Parathyroid adenoma (tissue), 2 donors: ENCODE measurements at regions not wholly inside any gene's neighbourhood (a gene's known extent, or its start where the extent isn't known, plus 50 kb on each side); places are given as distances from the start of the nearest gene placed in this dataset.

Experiments used
- H2AFZ ChIP-seq: fragments of 300-600 bp; sonication (generic); one replicate; pipeline ENCODE4 v1.7.0; 2017; ENCODE audit warnings: antibody characterized with exemption, mild to moderate bottlenecking
- H3K27ac ChIP-seq: fragments of 300-600 bp; sonication (generic); one replicate; pipeline ENCODE4 v1.7.0; 2017
- H3K27me3 ChIP-seq: fragments of 300-600 bp; sonication (generic); one replicate; pipeline ENCODE4 v1.7.0; 2017; ENCODE audit warnings: low read length; ENCODE audit not compliant: control insufficient read depth, insufficient read depth
- H3K36me3 ChIP-seq: fragments of 300-600 bp; sonication (generic); one replicate; pipeline ENCODE4 v1.7.0; 2017; ENCODE audit warnings: low read length; ENCODE audit not compliant: control insufficient read depth, insufficient read depth
- H3K4me1 ChIP-seq: fragments of 300-600 bp; sonication (generic); one replicate; pipeline ENCODE4 v1.7.0; 2017; ENCODE audit warnings: control low read depth
- H3K4me2 ChIP-seq: fragments of 300-600 bp; sonication (generic); one replicate; pipeline ENCODE4 v1.7.0; 2017; ENCODE audit warnings: low read length
- H3K4me3 ChIP-seq: fragments of 300-600 bp; sonication (generic); one replicate; pipeline ENCODE4 v1.7.0; 2017; ENCODE audit warnings: low read depth, low read length
- H3K79me2 ChIP-seq: fragments of 300-600 bp; sonication (generic); one replicate; pipeline ENCODE4 v1.7.0; 2017; ENCODE audit warnings: control low read depth
- H3K9ac ChIP-seq: fragments of 300-600 bp; sonication (generic); one replicate; pipeline ENCODE4 v1.7.0; 2017; ENCODE audit warnings: mild to moderate bottlenecking
- H3K9me3 ChIP-seq: fragments of 300-600 bp; sonication (generic); one replicate; pipeline ENCODE4 v1.7.0; 2017; ENCODE audit warnings: low read length; ENCODE audit not compliant: control insufficient read depth
- TF ChIP-seq, protein P1 (sequence below): fragments of 300-600 bp; sonication (generic); IDR thresholded peaks from one replicate; pipeline ENCODE4 v1.7.0; 2017; ENCODE audit warnings: antibody characterized with exemption, mild to moderate bottlenecking
- donor health status: primary hyperparathyroidism.

DNA sequence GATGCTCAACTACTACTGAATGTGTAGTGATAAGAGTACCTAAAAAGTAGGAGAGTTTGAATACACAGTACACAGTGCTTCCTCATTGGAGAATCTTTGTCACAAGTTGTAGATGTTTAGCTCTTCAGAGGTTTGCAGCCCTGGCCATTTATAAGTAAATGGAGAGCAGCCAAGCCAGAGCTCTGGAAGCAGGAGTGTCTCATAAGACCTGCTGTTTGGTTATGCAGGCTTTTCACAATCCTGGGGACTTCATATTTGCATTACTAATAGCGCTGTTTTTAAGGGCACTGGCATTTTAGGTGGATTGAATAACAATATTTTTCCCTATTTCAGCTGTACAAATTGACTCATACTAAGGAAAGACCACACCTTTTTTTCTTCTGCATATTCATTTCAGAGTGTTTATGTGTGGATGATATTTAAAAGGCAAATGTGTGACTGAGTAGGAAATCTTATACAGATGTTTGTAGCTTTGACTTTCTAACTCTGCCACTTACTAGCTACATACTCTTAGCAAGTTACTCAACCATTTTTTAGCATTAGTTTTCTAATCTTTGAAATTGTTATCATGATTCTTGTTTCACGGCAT, 730.5 kb upstream of the MAP3K7 start:
- Histone ChIP-seq H3K27me3 (no peaks in the 10 kb centered on the region), H3K9ac (no peak overlapping the region), H2AFZ (no peak overlapping the region)

DNA sequence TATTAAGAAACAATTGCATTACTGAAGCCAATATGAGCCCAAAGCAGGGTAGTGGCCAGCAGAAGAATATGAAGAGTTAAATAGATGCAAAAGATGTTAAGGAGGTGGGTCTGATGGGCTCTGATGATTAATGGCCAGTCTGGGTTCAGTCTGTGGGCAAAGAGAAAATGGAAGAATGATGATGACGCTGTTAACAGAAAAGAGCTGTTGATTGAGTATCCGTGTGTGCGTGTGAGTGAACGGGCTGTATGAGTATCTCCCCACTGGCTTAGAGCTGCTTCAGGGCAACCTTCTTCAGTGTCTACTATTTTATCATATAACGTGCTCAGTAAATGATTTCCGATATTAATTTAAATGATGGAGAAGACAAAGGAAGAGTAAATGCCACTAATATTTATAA, 723.3 kb upstream of the MAP3K7 start:
- no peaks in the 10 kb centered on the region for H3K9me3 ChIP-seq
- H3K4me3 ChIP-seq, result no peak overlapping the region
- TF ChIP-seq, protein P1, sequence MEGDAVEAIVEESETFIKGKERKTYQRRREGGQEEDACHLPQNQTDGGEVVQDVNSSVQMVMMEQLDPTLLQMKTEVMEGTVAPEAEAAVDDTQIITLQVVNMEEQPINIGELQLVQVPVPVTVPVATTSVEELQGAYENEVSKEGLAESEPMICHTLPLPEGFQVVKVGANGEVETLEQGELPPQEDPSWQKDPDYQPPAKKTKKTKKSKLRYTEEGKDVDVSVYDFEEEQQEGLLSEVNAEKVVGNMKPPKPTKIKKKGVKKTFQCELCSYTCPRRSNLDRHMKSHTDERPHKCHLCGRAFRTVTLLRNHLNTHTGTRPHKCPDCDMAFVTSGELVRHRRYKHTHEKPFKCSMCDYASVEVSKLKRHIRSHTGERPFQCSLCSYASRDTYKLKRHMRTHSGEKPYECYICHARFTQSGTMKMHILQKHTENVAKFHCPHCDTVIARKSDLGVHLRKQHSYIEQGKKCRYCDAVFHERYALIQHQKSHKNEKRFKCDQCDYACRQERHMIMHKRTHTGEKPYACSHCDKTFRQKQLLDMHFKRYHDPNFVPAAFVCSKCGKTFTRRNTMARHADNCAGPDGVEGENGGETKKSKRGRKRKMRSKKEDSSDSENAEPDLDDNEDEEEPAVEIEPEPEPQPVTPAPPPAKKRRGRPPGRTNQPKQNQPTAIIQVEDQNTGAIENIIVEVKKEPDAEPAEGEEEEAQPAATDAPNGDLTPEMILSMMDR, result no peak
- H3K4me1 ChIP-seq, result no peaks in the 10 kb centered on the region
- no peaks in the 10 kb centered on the region for H3K79me2 ChIP-seq
- H3K27me3 ChIP-seq, result no peaks in the 10 kb centered on the region
- no peaks in the 10 kb centered on the region for H3K36me3 ChIP-seq
- no peak overlapping the region for H3K27ac ChIP-seq
- no peak overlapping the region for H3K9ac ChIP-seq
- H3K4me2 ChIP-seq, result no peak overlapping the region
- no peak overlapping the region for H2AFZ ChIP-seq

More for the DNA sequence above, 730.5 kb upstream of the MAP3K7 start:
- H3K4me3 ChIP-seq, result no peak overlapping the region
- no peaks in the 10 kb centered on the region for H3K36me3 ChIP-seq
- H3K4me1 ChIP-seq, result no peaks in the 10 kb centered on the region
- H3K4me2 ChIP-seq, result no peak overlapping the region
- no peaks in the 10 kb centered on the region for H3K79me2 ChIP-seq
- no peak overlapping the region for H3K27ac ChIP-seq
- TF ChIP-seq, protein P1, result no peak
- H3K9me3 ChIP-seq, result no peaks in the 10 kb centered on the region

DNA sequence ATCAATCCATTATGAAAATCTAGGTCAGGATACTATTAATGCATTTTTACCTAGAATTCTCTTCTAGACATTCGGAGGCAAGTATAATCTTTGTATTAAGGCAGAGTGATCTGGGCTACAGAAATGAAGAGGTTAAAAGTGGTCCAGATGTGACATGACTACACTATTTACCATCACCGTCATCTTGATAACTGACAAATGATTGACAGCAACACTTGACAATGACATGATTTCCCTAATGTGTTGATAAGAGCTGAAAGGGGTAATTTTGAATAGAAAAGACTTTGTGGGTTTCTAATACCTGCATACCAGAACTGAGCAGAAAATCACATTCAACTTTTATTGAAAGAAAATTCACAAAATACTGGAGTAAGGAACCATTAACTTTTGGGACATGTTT, 718.9 kb upstream of the MAP3K7 start:
- Histone ChIP-seq H3K9ac (no peak overlapping the region), H3K27me3 (no peaks in the 10 kb centered on the region), H3K36me3 (no peaks in the 10 kb centered on the region), H3K79me2 (no peaks in the 10 kb centered on the region), H2AFZ (no peak overlapping the region), H3K4me3 (no peak overlapping the region), H3K4me2 (no peak overlapping the region), H3K4me1 (no peaks in the 10 kb centered on the region), H3K27ac (no peak overlapping the region), H3K9me3 (no peaks in the 10 kb centered on the region)
- TF ChIP-seq, protein P1, result no peak

DNA sequence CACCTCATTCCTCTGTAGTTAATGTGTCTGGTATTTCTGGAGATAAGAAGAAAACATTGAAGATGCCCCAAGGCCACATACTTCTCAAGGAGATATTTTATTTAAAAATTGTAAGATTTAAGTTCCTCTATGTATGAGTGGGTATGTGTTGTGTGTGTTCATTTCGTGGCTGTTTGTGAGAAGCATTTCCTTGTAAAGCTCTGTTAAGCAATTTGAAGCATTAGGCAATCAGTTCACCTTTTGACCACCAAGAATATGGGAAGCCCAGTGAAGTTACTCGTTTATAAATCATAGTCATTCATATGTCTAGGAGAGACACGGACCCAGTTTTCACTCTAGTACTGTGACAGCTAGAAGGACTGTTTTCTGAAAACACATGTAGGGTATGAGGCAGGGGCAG, 717.6 kb upstream of the MAP3K7 start:
- TF ChIP-seq, protein P1, result no peak
- Histone ChIP-seq H3K4me2 (no peak overlapping the region), H3K27ac (no peak overlapping the region), H2AFZ (no peak overlapping the region), H3K9ac (no peak overlapping the region), H3K79me2 (no peaks in the 10 kb centered on the region), H3K36me3 (no peaks in the 10 kb centered on the region), H3K4me1 (no peaks in the 10 kb centered on the region), H3K4me3 (no peak overlapping the region), H3K27me3 (no peaks in the 10 kb centered on the region), H3K9me3 (no peaks in the 10 kb centered on the region)

DNA sequence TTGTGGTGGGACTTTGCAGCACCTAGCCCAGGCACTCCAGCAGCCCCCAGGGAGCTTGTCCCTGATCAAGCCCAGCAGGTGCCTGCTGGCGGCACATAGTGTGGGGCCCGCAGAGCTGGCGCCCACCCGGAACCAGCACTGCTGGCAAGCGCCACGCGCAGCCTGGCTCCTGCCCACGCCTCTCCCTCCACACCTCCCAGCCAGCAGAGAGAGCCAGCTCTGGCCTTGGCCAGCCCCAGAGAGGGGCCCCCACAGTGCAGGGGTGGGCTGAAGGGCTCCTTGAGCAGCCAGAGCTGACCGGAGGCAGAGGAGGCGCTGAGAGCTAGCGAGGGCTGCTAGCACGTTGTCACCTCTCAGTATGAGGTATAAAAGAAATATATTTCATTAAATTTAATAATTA, 716.5 kb upstream of the MAP3K7 start:
- Histone ChIP-seq H3K4me2 (no peak overlapping the region), H3K9ac (no peak overlapping the region), H3K27me3 (no peaks in the 10 kb centered on the region), H3K27ac (no peak overlapping the region), H3K9me3 (no peaks in the 10 kb centered on the region), H3K4me1 (no peaks in the 10 kb centered on the region), H3K36me3 (no peaks in the 10 kb centered on the region), H3K79me2 (no peaks in the 10 kb centered on the region), H3K4me3 (no peak overlapping the region), H2AFZ (no peak overlapping the region)
- TF ChIP-seq, protein P1, result no peak
